Fibroblast of mammary gland (primary cell): ENCODE measurements at regions not wholly inside any gene's neighbourhood (a gene's known extent, or its start where the extent isn't known, plus 50 kb on each side); places are given as distances from the start of the nearest gene placed in this dataset.
"Not testable (repeated sequence)": the region's sequence is repeated elsewhere in the genome, so short reads cannot be mapped to it uniquely, and the experiment has no call there.

ENCODE experiments used
- DNase-seq: peaks from one replicate; pipeline ENCODE4 v3.0.0-alpha.2; 2010; ENCODE audit warnings: low read depth
- H3K4me3 ChIP-seq: 2 replicates; pipeline ENCODE4 v1.5.1; 2011; ENCODE audit warnings: low read depth, mild to moderate bottlenecking, low read length, moderate library complexity; ENCODE audit not compliant: control insufficient read depth
- TF ChIP-seq, protein P1 (sequence below): conservative IDR thresholded peaks from 2 replicates; pipeline ENCODE4 v1.5.1; 2011; ENCODE audit warnings: low read depth, low read length, inconsistent platforms; ENCODE audit not compliant: control insufficient read depth, insufficient read depth

DNA sequence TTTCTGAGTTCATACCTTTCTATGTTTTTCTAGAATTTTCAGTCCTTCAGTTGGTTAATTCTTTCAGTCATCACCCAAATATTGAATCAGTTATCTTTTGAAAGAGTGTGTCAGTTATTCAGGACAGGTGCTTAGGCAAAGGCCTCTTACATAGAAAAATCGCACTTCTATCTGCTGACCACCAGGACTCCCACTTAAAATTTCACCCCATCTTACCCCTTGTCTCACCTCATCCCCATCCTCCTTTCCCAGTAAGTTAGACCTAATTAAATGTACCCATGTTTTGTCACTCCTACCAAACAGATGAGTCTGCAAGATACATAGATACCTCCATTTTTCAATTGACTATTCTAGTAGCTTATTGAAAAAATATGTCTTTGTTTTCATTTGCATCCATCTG, 159.9 kb upstream of the PIK3R1 start:
- no peak overlapping the region for H3K4me3 ChIP-seq
- TF ChIP-seq, protein P1, sequence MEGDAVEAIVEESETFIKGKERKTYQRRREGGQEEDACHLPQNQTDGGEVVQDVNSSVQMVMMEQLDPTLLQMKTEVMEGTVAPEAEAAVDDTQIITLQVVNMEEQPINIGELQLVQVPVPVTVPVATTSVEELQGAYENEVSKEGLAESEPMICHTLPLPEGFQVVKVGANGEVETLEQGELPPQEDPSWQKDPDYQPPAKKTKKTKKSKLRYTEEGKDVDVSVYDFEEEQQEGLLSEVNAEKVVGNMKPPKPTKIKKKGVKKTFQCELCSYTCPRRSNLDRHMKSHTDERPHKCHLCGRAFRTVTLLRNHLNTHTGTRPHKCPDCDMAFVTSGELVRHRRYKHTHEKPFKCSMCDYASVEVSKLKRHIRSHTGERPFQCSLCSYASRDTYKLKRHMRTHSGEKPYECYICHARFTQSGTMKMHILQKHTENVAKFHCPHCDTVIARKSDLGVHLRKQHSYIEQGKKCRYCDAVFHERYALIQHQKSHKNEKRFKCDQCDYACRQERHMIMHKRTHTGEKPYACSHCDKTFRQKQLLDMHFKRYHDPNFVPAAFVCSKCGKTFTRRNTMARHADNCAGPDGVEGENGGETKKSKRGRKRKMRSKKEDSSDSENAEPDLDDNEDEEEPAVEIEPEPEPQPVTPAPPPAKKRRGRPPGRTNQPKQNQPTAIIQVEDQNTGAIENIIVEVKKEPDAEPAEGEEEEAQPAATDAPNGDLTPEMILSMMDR = no peak
- no peak for DNase-seq

DNA sequence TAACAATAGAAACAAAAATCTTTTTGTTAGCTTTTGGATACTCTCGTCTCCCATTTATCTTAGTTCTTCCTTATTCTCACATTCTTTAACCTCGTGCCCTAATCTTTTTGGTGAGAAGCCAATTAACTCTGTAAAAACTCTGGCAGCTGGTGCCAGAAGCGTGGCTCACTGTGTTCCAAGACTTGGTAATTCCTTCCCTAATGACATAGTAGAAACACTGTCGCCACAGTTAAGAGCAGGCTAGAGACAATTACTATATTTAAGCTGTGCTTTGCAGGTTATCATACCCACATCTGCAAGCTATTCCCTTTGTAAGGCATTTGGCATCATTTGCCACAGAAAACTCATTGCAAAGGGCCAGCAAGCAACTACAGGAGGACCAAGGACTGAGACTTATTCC, 160.9 kb upstream of the PIK3R1 start:
- TF ChIP-seq, protein P1 = no peak
- H3K4me3 ChIP-seq = no peak overlapping the region
- DNase-seq = no peak

DNA sequence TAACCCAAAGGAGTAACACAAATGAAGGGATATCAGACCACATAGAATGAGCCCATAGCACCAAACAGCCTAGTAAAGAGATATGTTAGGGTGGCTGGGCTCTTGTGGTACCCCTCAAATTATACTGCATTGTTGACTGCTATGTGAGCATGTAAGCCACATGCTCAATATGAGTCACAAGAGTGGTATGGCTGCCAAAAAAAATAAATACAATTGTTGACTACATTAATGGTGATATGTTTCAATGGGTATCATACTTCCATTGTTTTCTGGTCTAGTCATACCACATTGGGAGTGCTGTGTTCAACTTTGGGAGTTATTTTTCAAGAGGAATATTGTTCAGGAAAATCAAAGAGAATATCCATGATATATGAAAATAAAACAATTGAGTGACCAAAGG, 162.4 kb upstream of the PIK3R1 start:
- H3K4me3 ChIP-seq = no peak overlapping the region
- TF ChIP-seq, protein P1 = no peak
- peak; percentile 60 for DNase-seq

DNA sequence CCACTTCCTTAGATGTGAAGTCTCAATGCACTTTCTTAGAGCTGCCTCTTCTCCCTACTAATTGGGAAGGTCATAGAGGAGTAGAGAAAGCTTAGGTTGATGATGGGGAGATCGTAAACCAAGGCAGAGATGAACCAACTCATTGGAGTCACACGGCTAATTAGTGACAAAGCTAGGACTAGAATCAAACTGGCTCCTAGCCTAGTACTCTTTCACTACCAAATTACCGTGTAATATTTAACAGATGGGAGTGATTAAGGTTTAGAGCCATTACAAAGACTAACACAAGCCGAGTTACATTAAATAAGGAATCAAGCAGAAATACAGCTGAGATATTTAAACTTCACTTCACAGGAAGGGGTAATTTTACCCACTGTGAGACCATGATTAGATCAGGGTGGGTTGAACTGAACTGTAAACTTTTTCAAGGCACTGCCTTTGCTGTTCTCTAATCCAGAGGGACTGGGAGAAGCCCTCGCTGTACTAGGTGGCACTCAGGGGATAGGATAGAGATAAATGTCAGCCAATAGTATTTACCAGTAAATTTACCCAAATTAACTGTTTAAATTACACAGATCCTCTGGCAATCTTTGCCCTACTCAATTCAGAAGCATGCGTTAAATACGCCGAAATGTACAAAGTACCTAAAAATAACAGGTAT, 166.4 kb upstream of the PIK3R1 start:
- TF ChIP-seq, protein P1 = no peak
- peak; percentile 74 for DNase-seq
- no peak overlapping the region for H3K4me3 ChIP-seq

DNA sequence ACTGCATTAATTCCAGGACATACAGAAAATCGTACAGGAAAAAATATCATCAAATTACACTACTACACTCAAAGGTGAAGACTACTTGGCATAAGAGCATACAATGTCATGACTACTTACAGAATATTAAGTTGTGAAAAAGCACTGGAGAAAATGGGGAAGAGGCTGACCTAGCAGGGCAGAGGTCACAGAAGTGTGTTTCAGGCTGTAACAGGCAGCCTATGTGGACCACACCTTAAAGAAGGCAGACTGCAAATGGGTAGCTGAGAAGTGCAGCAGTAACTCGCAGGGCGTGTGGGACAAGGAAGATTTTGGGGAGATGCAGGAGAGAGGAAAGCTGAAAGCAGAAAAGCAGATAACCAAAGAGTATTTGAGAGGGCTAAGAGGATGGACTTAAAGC, 167.0 kb upstream of the PIK3R1 start:
- no peak for DNase-seq
- TF ChIP-seq, protein P1 = no peak

DNA sequence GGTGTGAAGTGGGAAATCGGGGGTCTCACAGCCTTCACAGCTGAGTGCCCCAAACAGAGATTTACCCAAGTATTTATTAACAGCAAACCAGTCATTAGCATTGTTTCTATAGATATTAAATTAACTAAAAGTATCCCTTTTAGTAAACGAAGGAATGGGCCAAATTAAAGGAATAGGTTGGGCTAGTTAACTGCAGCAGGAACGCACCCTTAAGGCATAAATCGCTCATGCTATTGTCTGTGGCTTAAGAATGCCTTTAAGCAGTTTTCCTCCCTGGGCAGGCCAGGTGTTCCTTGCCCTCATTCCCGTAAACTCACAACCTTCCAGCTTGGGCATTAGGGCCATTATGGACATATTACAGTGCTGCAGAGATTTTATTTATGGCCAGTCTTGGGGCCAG, 167.5 kb upstream of the PIK3R1 start:
- peak; percentile 33 for DNase-seq

More for the DNA sequence above, 167.0 kb upstream of the PIK3R1 start:
- no peak overlapping the region for H3K4me3 ChIP-seq

DNA sequence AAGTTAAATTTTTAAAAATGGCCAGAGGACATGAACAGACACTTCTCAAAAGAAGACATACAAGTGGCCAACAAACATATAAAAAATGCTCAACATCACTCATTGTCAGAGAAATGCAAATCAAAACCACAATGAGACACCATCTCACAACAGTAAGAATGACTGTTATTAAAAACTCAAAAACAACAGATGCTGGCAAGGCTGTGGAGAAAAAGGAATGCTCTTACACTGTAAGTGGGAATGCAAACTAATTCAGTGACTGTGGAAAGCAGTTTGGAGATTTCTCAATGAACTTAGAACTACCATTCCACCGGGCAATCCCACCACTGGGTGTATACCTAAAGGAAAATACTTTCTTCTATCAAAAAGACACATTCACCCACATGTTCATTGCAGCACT, 168.5 kb upstream of the PIK3R1 start:
- TF ChIP-seq, protein P1 = no peak
- peak; percentile 88 for DNase-seq
- no peak overlapping the region for H3K4me3 ChIP-seq

More for the DNA sequence above, 167.5 kb upstream of the PIK3R1 start:
- H3K4me3 ChIP-seq = not testable (repeated sequence)
